BJ (cell line): ENCODE measurements at regions not wholly inside any gene's neighbourhood (a gene's known extent, or its start where the extent isn't known, plus 50 kb on each side); places are given as distances from the start of the nearest gene placed in this dataset.

Source experiments
- CTCF ChIA-PET: fragments of 350-600 bp; formaldehyde crosslinking; extraction: SDS; loops from one replicate; lab custom pipeline; 2021; ENCODE audit warnings: antibody characterized with exemption, inconsistent platforms; lab: Yijun Ruan, JAX
- POLR2A ChIA-PET: fragments of 300-600 bp; sonication (Branson Sonifier 250); formaldehyde crosslinking; extraction: SDS; loops from one replicate; lab custom pipeline; 2021; ENCODE audit warnings: antibody characterized with exemption; lab: Charles Lee
- DNase-seq: peaks from one replicate; pipeline ENCODE4 v3.0.0-alpha.2; 2011; ENCODE audit warnings: low read depth
- H3K27me3 ChIP-seq: 2 replicates; pipeline ENCODE4 v1.6.0; 2011; ENCODE audit warnings: low read length; ENCODE audit not compliant: control insufficient read depth, insufficient read depth
- H3K36me3 ChIP-seq: 2 replicates; pipeline ENCODE4 v1.5.1; 2011; ENCODE audit warnings: low read length; ENCODE audit not compliant: control insufficient read depth, insufficient read depth
- H3K4me3 ChIP-seq: 2 replicates; pipeline ENCODE4 v1.5.1; 2011; ENCODE audit warnings: low read depth, mild to moderate bottlenecking, control low read depth, low read length
- TF ChIP-seq, protein P1 (sequence below): IDR thresholded peaks from 2 replicates; pipeline ENCODE4 v1.5.1; 2011; ENCODE audit warnings: low read depth, mild to moderate bottlenecking, control low read depth, inconsistent platforms, low read length, moderate library complexity; ENCODE audit not compliant: insufficient read depth

DNA sequence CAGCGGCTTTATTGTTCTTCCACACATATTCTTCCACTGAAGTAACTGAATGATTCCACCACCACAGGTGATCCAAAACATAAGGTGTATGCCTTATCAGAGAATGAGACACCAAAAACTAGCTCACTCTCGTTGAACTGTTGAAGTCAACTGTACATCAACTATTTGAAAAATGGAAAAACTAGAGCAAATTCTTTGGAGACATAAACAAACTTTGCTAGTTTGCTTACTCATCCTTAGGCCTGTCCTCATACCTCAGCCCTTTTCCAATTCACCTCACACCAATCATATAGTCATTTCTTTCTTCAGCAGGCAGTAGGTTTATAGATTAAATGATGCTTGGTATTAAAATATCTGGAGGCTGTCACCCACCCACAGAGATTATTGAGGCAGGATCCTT, 77.1 kb upstream of the RNF217 start:
- no peaks in the 10 kb centered on the region for H3K27me3 ChIP-seq
- TF ChIP-seq, protein P1, sequence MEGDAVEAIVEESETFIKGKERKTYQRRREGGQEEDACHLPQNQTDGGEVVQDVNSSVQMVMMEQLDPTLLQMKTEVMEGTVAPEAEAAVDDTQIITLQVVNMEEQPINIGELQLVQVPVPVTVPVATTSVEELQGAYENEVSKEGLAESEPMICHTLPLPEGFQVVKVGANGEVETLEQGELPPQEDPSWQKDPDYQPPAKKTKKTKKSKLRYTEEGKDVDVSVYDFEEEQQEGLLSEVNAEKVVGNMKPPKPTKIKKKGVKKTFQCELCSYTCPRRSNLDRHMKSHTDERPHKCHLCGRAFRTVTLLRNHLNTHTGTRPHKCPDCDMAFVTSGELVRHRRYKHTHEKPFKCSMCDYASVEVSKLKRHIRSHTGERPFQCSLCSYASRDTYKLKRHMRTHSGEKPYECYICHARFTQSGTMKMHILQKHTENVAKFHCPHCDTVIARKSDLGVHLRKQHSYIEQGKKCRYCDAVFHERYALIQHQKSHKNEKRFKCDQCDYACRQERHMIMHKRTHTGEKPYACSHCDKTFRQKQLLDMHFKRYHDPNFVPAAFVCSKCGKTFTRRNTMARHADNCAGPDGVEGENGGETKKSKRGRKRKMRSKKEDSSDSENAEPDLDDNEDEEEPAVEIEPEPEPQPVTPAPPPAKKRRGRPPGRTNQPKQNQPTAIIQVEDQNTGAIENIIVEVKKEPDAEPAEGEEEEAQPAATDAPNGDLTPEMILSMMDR, result no peak
- H3K36me3 ChIP-seq, result no peaks in the 10 kb centered on the region
- H3K4me3 ChIP-seq, result no peak overlapping the region
- DNase-seq, result no peak
- ChIA-PET POLR2A (interaction anchor here (0.5 to 0.6 kb wide), 2 partner anchors 211 to 867 kb away, joined by 4 to 6 read pairs; no protein-coding TSS in a partner anchor), CTCF (interaction anchor here (0.6 kb wide), 1 partner anchor 45 kb away, joined by 3 read pairs; no protein-coding TSS in a partner anchor)

DNA sequence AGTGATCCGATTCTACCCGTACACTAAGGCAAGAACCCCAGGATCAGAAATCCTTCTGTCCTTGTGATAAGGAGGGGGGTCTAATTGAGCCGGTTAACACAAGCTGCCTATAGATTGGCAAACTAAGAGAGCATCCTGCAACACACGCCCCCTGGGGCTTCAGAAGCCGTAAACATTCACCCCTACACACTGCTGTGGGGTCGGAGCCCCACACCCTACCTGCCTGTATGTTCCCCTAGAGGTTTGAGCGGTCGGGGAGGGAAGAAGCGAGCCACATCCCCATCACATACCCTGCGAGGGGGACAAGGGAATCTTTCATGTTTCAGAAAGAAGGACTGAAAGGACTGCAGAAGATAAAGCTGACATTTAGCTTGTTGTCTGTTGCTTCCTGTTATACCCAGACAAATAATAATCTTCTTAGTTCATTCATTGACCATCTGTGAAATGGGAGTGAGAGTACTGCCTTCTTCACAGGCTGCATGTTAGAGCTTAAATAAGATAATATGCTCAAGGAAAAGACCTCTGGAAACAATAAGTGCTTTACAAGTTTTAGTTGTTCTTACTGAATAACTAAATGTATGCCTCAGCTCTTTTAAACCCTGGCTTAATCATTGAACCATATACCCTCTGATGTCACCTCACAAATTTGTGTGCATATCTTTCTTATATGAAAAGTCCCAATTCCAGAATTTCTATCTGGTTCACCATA, 74.2 kb upstream of the RNF217 start:
- H3K4me3 ChIP-seq, result no peak overlapping the region
- TF ChIP-seq, protein P1, result no peak
- no peaks in the 10 kb centered on the region for H3K36me3 ChIP-seq
- DNase-seq, result no peak
- H3K27me3 ChIP-seq, result no peaks in the 10 kb centered on the region
- ChIA-PET CTCF (interaction anchor here (1.1 kb wide), 1 partner anchor 31 kb away, joined by 3 read pairs; no protein-coding TSS in a partner anchor), POLR2A (no interaction called here)

DNA sequence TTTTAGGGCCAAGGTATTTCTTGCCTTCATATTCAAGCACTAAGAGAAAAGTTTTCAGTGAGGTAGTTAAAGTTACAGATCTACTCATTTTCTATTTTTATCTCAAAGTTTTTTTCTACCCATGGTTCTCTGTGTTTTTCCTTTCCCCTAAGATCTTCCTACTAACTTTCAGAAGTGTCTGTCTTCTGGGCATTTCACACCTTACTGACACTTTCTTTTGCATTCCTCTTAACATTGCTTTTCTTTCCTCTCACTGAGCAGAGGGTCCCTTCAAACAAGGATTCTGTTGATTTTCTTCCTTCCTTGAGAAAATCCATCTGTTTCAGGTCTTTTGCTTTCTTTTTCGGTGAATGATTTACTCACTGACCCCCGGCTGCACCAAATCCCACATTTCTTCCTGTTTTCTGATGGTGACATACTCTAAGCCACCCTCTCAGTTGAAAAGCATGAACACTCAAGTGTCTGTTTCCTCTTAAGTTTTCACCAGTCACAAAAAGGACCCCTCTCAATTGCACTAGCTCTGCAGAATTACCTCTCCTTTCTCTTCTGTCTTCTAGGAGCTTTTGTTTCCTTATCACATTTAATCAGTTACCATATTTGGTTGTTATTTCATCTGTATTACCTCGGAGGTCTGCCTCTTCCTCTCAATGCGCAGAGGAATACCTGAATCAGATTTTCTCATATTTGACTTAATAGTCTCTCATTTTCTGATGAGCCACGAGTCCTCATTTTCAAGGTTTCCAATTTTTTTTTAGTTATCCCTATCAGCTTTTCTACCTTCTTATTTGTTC, 73.5 kb upstream of the RNF217 start:
- H3K27me3 ChIP-seq, result no peaks in the 10 kb centered on the region
- ChIA-PET POLR2A (no interaction called here), CTCF (interaction anchor here (1.0 kb wide), 1 partner anchor 11 kb away, joined by 3 read pairs; no protein-coding TSS in a partner anchor)
- H3K36me3 ChIP-seq, result no peaks in the 10 kb centered on the region
- no peak for DNase-seq
- TF ChIP-seq, protein P1, result no peak
- no peak overlapping the region for H3K4me3 ChIP-seq

DNA sequence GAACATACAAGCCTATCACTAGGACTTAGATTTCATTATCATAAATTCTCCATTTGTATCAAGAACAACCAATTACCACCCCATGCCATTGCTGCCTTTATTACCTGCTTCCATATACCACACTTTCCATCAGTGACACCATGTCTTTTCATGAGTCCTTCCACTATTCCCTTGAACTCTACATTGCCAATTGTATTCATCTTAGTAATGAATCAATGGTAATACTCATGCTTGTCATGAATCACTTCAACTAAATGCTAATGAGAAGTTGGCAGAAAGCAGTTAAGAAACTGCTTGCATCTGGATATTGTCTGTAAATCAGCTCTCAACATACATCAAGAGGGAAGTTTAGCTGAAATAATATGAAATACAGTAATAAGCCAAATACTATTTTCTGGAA, 61.2 kb upstream of the RNF217 start:
- Histone ChIP-seq H3K36me3 (no peaks in the 10 kb centered on the region), H3K4me3 (no peak overlapping the region), H3K27me3 (no peaks in the 10 kb centered on the region)
- TF ChIP-seq, protein P1, result no peak
- DNase-seq, result no peak
- ChIA-PET CTCF (no interaction called here), POLR2A (no interaction called here)

DNA sequence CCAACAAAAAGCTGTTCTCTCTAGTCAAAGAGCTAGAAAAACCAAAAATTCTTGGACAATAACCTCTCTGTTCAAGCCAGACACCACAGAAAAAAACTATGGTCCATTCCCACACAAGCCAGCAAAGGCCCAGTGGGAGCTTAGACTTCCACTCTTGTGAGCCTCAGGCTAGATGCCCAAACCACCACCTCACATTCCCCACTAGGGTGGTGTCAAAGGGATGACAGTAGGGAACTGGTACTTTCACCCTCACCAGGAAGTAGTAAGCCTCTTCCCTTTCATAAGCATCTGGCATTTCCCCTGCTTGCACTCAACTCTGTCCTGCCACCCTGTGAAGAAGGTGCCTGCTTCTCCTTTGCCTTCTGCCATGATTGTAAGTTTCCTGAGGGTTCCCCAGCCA, 58.4 kb upstream of the RNF217 start:
- CTCF ChIA-PET, result interaction anchor here (1.4 kb wide), 1 partner anchor 26 kb away, joined by 3 read pairs; no protein-coding TSS in a partner anchor
- Histone ChIP-seq H3K4me3 (no peak overlapping the region), H3K27me3 (no peaks in the 10 kb centered on the region), H3K36me3 (no peaks in the 10 kb centered on the region)
- no peak for DNase-seq
- TF ChIP-seq, protein P1, result no peak
- POLR2A ChIA-PET, result no interaction called here
